Mesenchymal stem cell (in vitro differentiated cells and primary cell): ENCODE measurements at regions not wholly inside any gene's neighbourhood (a gene's known extent, or its start where the extent isn't known, plus 50 kb on each side); places are given as distances from the start of the nearest gene placed in this dataset.
A peak's percentile ranks its signal among the peaks of the same experiment; 100 is the strongest.

Experiments
- DNase-seq: peaks from one replicate; pipeline ENCODE4 v3.0.0-alpha.2; 2013
- H2AFZ ChIP-seq: one replicate; pipeline ENCODE4 v1.6.1; 2013; ENCODE audit warnings: low read depth, mild to moderate bottlenecking, control low read depth, inconsistent platforms, low read length, moderate library complexity
- H2AK5ac ChIP-seq: 2 replicates; pipeline ENCODE4 v1.6.1; 2013; ENCODE audit warnings: low read length, moderate library complexity, mild to moderate bottlenecking, inconsistent platforms; ENCODE audit not compliant: severe bottlenecking
- H2BK120ac ChIP-seq: one replicate; pipeline ENCODE4 v1.6.1; 2013; ENCODE audit warnings: low read depth, mild to moderate bottlenecking, inconsistent platforms, low read length, moderate library complexity
- H2BK12ac ChIP-seq, 2 experiments: one replicate each; pipeline ENCODE4 v1.6.1; 2013; ENCODE audit warnings: inconsistent platforms in 2 of 2, low read length in 2 of 2, mild to moderate bottlenecking in 2 of 2, moderate library complexity in 2 of 2, control low read depth in 1 of 2
- H2BK15ac ChIP-seq: one replicate; pipeline ENCODE4 v1.6.1; 2013; ENCODE audit warnings: mild to moderate bottlenecking, low read depth, inconsistent platforms; ENCODE audit not compliant: poor library complexity, severe bottlenecking
- H2BK5ac ChIP-seq: 2 replicates; pipeline ENCODE4 v1.6.1; 2013; ENCODE audit warnings: low read depth, mild to moderate bottlenecking, low read length, control low read depth, inconsistent platforms; ENCODE audit not compliant: poor library complexity, severe bottlenecking
- H3K14ac ChIP-seq, 2 experiments: one replicate each; pipeline ENCODE4 v1.6.1; 2013; ENCODE audit warnings: inconsistent platforms in 2 of 2, low read length in 2 of 2, control low read depth in 1 of 2, mild to moderate bottlenecking in 1 of 2, moderate library complexity in 1 of 2
- H3K18ac ChIP-seq, 2 experiments: one replicate each; pipeline ENCODE4 v1.6.1; 2013; ENCODE audit warnings: inconsistent platforms in 2 of 2, low read length in 2 of 2, control low read depth in 1 of 2, low read depth in 1 of 2, mild to moderate bottlenecking in 1 of 2
- H3K23ac ChIP-seq, 2 experiments: one replicate each; pipeline ENCODE4 v1.6.1; 2013; ENCODE audit warnings: inconsistent platforms in 2 of 2, low read length in 2 of 2, mild to moderate bottlenecking in 2 of 2, moderate library complexity in 2 of 2, control low read depth in 1 of 2
- H3K27ac ChIP-seq: 2 replicates; pipeline ENCODE4 v1.5.1; 2013; ENCODE audit warnings: mild to moderate bottlenecking, moderate library complexity, low read length, control low read depth, inconsistent platforms; ENCODE audit not compliant: poor library complexity, severe bottlenecking
- H3K27me3 ChIP-seq, 2 experiments: 2 replicates each; pipeline versions ENCODE4 v1.6.1 to v1.7.0; 2013; ENCODE audit warnings: low read length in 2 of 2, mild to moderate bottlenecking in 2 of 2, moderate library complexity in 2 of 2, control low read depth in 1 of 2, inconsistent platforms in 1 of 2; ENCODE audit not compliant: control insufficient read depth in 1 of 2, insufficient read depth in 1 of 2
- H3K36me3 ChIP-seq, 2 experiments: 2 replicates each; pipeline versions ENCODE4 v1.6.1 to v1.7.0; 2013; ENCODE audit warnings: low read length in 2 of 2, control low read depth in 1 of 2, inconsistent platforms in 1 of 2, low read depth in 1 of 2, mild to moderate bottlenecking in 1 of 2; ENCODE audit not compliant: insufficient read depth in 2 of 2, control insufficient read depth in 1 of 2
- H3K4ac ChIP-seq, 2 experiments: one replicate each; pipeline ENCODE4 v1.6.1; 2013; ENCODE audit warnings: inconsistent platforms in 2 of 2, low read length in 2 of 2, mild to moderate bottlenecking in 2 of 2, moderate library complexity in 2 of 2, control low read depth in 1 of 2, low read depth in 1 of 2
- H3K4me1 ChIP-seq: 2 replicates; pipeline ENCODE4 v1.6.1; 2013; ENCODE audit warnings: low read depth, low read length, control low read depth; ENCODE audit not compliant: control insufficient read depth, insufficient read depth
- H3K4me2 ChIP-seq: 2 replicates; pipeline ENCODE4 v1.6.1; 2013; ENCODE audit warnings: low read length, mild to moderate bottlenecking, inconsistent platforms; ENCODE audit not compliant: poor library complexity, severe bottlenecking
- H3K4me3 ChIP-seq, 2 experiments: 2 replicates each; pipeline versions ENCODE4 v1.5.1 to v1.7.0; 2013; ENCODE audit warnings: low read length in 2 of 2, mild to moderate bottlenecking in 2 of 2, control low read depth in 1 of 2, low read depth in 1 of 2; ENCODE audit not compliant: insufficient read depth in 1 of 2
- H3K79me1 ChIP-seq: replicated peaks from 2 replicates; pipeline ENCODE4 v1.6.1; 2013; ENCODE audit warnings: mild to moderate bottlenecking, control low read depth, low read length, inconsistent platforms; ENCODE audit not compliant: poor library complexity, severe bottlenecking
- H3K9ac ChIP-seq: 2 replicates; pipeline ENCODE4 v1.7.0; 2013; ENCODE audit warnings: mild to moderate bottlenecking, low read length, moderate library complexity
- H3K9me3 ChIP-seq: 2 replicates; pipeline ENCODE4 v1.7.0; 2013; ENCODE audit warnings: mild to moderate bottlenecking, low read length; ENCODE audit not compliant: control insufficient read depth
- H4K8ac ChIP-seq: one replicate; pipeline ENCODE4 v1.6.1; 2013; ENCODE audit warnings: inconsistent platforms, mild to moderate bottlenecking, low read length, moderate library complexity
- H4K91ac ChIP-seq: one replicate; pipeline ENCODE4 v1.6.1; 2013; ENCODE audit warnings: mild to moderate bottlenecking, low read length, inconsistent platforms
- WGBS: methylation state at CpG from one replicate; pipeline ENCODE4 v1.1.7; 2013; ENCODE audit warnings: mixed read lengths; 5-methylcytosine and 5-hydroxymethylcytosine counted together

GRCh38 chr1:13935336-13935735 lies 235.3 kb downstream of the PRDM2 start:
- 53% methylated on average over 3 of the region's 5 CpGs for WGBS
- H2BK12ac ChIP-seq = no peak overlapping the region
- H3K9me3 ChIP-seq = no peaks in the 10 kb centered on the region
- no peak overlapping the region for H4K8ac ChIP-seq
- H3K23ac ChIP-seq = no peak overlapping the region
- no peak overlapping the region for H3K4ac ChIP-seq
- no peaks in the 10 kb centered on the region for H3K27me3 ChIP-seq
- H2BK5ac ChIP-seq = no peak overlapping the region
- no peak overlapping the region for H2BK120ac ChIP-seq
- H3K36me3 ChIP-seq = no peaks in the 10 kb centered on the region
- H2AFZ ChIP-seq = no peak overlapping the region
- H3K18ac ChIP-seq = no peak overlapping the region
- H2AK5ac ChIP-seq = no peak overlapping the region
- no peak overlapping the region for H3K14ac ChIP-seq
- no peaks in the 10 kb centered on the region for H3K79me1 ChIP-seq
- no peak for DNase-seq
- H4K91ac ChIP-seq = no peak overlapping the region
- no peak overlapping the region for H2BK15ac ChIP-seq
- H3K4me2 ChIP-seq = no peak overlapping the region
- H3K4me3 ChIP-seq = no peak overlapping the region
- H3K4me1 ChIP-seq = no peaks in the 10 kb centered on the region
- H3K27ac ChIP-seq = no peak overlapping the region
- no peak overlapping the region for H3K9ac ChIP-seq

- Histone ChIP-seq H3K9me3 (peaks cover 7% of the 10 kb centered on the region), H3K4ac (no peak overlapping the region), H3K18ac (no peak overlapping the region), H3K4me3 (no peak overlapping the region), H3K4me2 (no peak overlapping the region), H2BK12ac (no peak overlapping the region), H2BK120ac (no peak overlapping the region), H2BK15ac (no peak overlapping the region), H3K27ac (no peak overlapping the region), H3K23ac (no peak overlapping the region), H2AFZ (no peak overlapping the region), H3K4me1 (no peaks in the 10 kb centered on the region), H3K14ac (no peak overlapping the region), H3K79me1 (no peaks in the 10 kb centered on the region), H3K9ac (no peak overlapping the region), H4K8ac (no peak overlapping the region), H2BK5ac (no peak overlapping the region), H3K27me3 (no peaks in the 10 kb centered on the region), H3K36me3 (no peaks in the 10 kb centered on the region), H4K91ac (no peak overlapping the region), H2AK5ac (no peak overlapping the region)
- no peak for DNase-seq
- WGBS = 0% methylated on average over 1 of the region's 1 CpG
Observed at GRCh38 chr1:13941315-13941714, 241.3 kb downstream of the PRDM2 start.

GRCh38 chr1:13943055-13943454 lies 243.1 kb downstream of the PRDM2 start:
- no peak overlapping the region for H4K8ac ChIP-seq
- H2BK15ac ChIP-seq = no peak overlapping the region
- H3K4ac ChIP-seq = no peak overlapping the region
- H3K14ac ChIP-seq = no peak overlapping the region
- H2AFZ ChIP-seq = no peak overlapping the region
- H3K79me1 ChIP-seq = no peaks in the 10 kb centered on the region
- peaks cover 7% of the 10 kb centered on the region for H3K9me3 ChIP-seq
- H4K91ac ChIP-seq = no peak overlapping the region
- H3K4me2 ChIP-seq = no peak overlapping the region
- H3K4me1 ChIP-seq = no peaks in the 10 kb centered on the region
- H2AK5ac ChIP-seq = no peak overlapping the region
- no peak overlapping the region for H2BK120ac ChIP-seq
- H3K27me3 ChIP-seq = no peaks in the 10 kb centered on the region
- H2BK12ac ChIP-seq = no peak overlapping the region
- no peak overlapping the region for H2BK5ac ChIP-seq
- H3K18ac ChIP-seq = no peak overlapping the region
- H3K4me3 ChIP-seq = no peak overlapping the region
- no peak overlapping the region for H3K27ac ChIP-seq
- no peak for DNase-seq
- H3K9ac ChIP-seq = no peak overlapping the region
- no peaks in the 10 kb centered on the region for H3K36me3 ChIP-seq
- no peak overlapping the region for H3K23ac ChIP-seq

- Histone ChIP-seq H3K9ac (peak overlapping the region; percentile 13), H3K36me3 (no peaks in the 10 kb centered on the region), H3K23ac (no peak overlapping the region), H3K18ac (no peak overlapping the region), H3K4me3 (no peak overlapping the region), H3K9me3 (peaks cover 7% of the 10 kb centered on the region), H3K27ac (no peak overlapping the region), H3K4me1 (no peaks in the 10 kb centered on the region), H3K14ac (no peak overlapping the region), H2BK12ac (no peak overlapping the region), H2AK5ac (no peak overlapping the region), H2AFZ (no peak overlapping the region), H4K8ac (no peak overlapping the region), H3K79me1 (no peaks in the 10 kb centered on the region), H2BK5ac (no peak overlapping the region), H4K91ac (no peak overlapping the region), H3K27me3 (no peaks in the 10 kb centered on the region), H2BK15ac (no peak overlapping the region), H3K4me2 (no peak overlapping the region), H2BK120ac (no peak overlapping the region), H3K4ac (no peak overlapping the region)
- no peak for DNase-seq
- WGBS = 60% methylated on average over 2 of the region's 2 CpGs
Observed at GRCh38 chr1:13945856-13946255, 245.9 kb downstream of the PRDM2 start.
